ENCODE measurements at regions not wholly inside any gene's neighbourhood (a gene's known extent, or its start where the extent isn't known, plus 50 kb on each side); places are given as distances from the start of the nearest gene placed in this dataset.

- H3K9me3 Mint-ChIP-seq: no peaks in the 10 kb centered on the region
- no peaks in the 10 kb centered on the region for H3K36me3 Mint-ChIP-seq (ENCODE audit: low read depth)
- peaks cover 48% of the 10 kb centered on the region for H3K4me1 Mint-ChIP-seq
- H3K27me3 Mint-ChIP-seq (ENCODE audit: low read depth): no peaks in the 10 kb centered on the region
- TF ChIP-seq CTCF (IDR thresholded peaks at IDR 0.05; ENCODE audit: unreplicated experiment in 3 of 3): no peak
- H3K4me3 Mint-ChIP-seq: no peak overlapping the region
- no peak overlapping the region for H3K27ac Mint-ChIP-seq
Observed at GRCh38 chr3:64827019-64827418, 139.2 kb upstream of the ADAMTS9 start.

DNA sequence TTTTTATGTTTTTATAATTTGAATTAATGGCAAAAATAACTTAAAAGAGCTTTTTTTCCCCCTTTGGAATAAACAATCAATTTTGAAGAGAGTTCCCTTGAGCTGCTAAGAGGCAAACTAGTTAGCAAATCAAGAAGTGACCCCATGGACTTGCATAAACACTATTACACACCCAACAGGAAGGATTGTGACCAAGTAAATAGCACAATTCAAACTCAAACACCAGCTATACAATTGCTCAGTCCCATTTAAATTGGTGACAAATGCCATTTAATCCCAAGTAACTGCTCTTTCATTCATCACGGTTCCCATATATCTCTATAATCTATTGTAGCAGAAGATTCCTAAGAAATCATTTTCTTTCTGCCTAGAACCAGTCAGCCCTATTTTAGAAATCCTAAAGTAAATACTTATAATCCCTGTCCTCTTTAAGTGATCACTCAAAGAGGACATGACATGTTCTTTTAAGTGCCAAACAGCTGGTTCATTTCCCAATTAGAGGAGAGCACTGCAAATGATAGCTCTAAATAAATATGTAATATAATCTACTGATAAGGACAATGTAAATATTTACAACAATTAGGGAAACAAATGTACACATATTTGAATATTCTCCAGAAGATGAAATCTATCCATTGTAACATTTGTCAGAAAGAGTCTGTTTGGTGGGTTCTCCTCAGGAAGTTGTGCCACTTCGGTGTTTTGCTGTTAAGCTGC lies 137.8 kb upstream of the ADAMTS9 start:
- Mint-ChIP-seq H3K4me3 (no peak overlapping the region), H3K36me3 (ENCODE audit: low read depth) (no peaks in the 10 kb centered on the region), H3K9me3 (no peaks in the 10 kb centered on the region)

GRCh38 chr3:64824394-64824909 lies 136.7 kb upstream of the ADAMTS9 start:
- no peak overlapping the region for H3K4me3 Mint-ChIP-seq
- no peak for TF ChIP-seq CTCF (IDR thresholded peaks at IDR 0.05; ENCODE audit: unreplicated experiment in 3 of 3)
- H3K36me3 Mint-ChIP-seq (ENCODE audit: low read depth): no peaks in the 10 kb centered on the region
- no peaks in the 10 kb centered on the region for H3K9me3 Mint-ChIP-seq
- peak overlapping the region; percentile 21 to 70 (median 60) for H3K27ac Mint-ChIP-seq
- no peaks in the 10 kb centered on the region for H3K27me3 Mint-ChIP-seq (ENCODE audit: low read depth)
- H3K4me1 Mint-ChIP-seq: peaks cover 36% of the 10 kb centered on the region

More for the DNA sequence above, 137.8 kb upstream of the ADAMTS9 start:
- TF ChIP-seq CTCF (IDR thresholded peaks at IDR 0.05; ENCODE audit: unreplicated experiment in 3 of 3): no peak
- H3K27ac Mint-ChIP-seq: peak overlapping the region in 2 of 3 experiments; percentile 36 to 68
- peaks cover 45% of the 10 kb centered on the region for H3K4me1 Mint-ChIP-seq
- no peaks in the 10 kb centered on the region for H3K27me3 Mint-ChIP-seq (ENCODE audit: low read depth)

- no peaks in the 10 kb centered on the region for H3K9me3 Mint-ChIP-seq
- H3K27me3 Mint-ChIP-seq (ENCODE audit: low read depth): no peaks in the 10 kb centered on the region
- H3K36me3 Mint-ChIP-seq (ENCODE audit: low read depth): no peaks in the 10 kb centered on the region
- H3K27ac Mint-ChIP-seq: peak overlapping the region in 2 of 3 experiments; percentile 12 to 28
- no peak overlapping the region for H3K4me3 Mint-ChIP-seq
- peaks cover 65% of the 10 kb centered on the region for H3K4me1 Mint-ChIP-seq
- TF ChIP-seq CTCF (IDR thresholded peaks at IDR 0.05; ENCODE audit: unreplicated experiment in 3 of 3): no peak
Observed at GRCh38 chr3:64818196-64818595, 130.4 kb upstream of the ADAMTS9 start.

DNA sequence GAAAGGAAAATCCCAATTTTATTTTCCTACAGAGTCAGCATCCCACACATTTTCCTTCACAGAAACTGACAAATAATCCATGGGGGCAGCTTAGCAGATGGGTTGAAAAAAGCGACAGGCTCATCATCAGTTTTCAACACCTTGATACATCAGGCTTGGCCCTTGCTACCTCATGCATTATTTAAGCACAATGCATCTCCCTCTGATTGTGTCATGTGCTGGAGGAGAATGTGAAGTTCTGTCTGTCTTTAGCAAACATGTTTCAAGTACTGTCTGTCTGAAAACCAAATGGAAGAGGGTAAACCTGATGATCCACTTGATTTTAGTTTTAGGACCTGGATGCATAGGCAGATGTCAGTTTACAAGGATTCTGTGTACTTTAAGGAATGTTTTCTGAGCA lies 128.6 kb upstream of the ADAMTS9 start:
- no peaks in the 10 kb centered on the region for H3K9me3 Mint-ChIP-seq
- H3K27me3 Mint-ChIP-seq (ENCODE audit: low read depth): no peaks in the 10 kb centered on the region
- no peaks in the 10 kb centered on the region for H3K36me3 Mint-ChIP-seq (ENCODE audit: low read depth)
- no peak overlapping the region for H3K4me3 Mint-ChIP-seq
- peaks cover 55% of the 10 kb centered on the region for H3K4me1 Mint-ChIP-seq
- H3K27ac Mint-ChIP-seq: peak overlapping the region; percentile 22 to 89 (median 61)
- TF ChIP-seq CTCF (IDR thresholded peaks at IDR 0.05; ENCODE audit: unreplicated experiment in 3 of 3): no peak

- no peak for TF ChIP-seq CTCF (IDR thresholded peaks at IDR 0.05; ENCODE audit: unreplicated experiment in 3 of 3)
- peaks cover 52% of the 10 kb centered on the region for H3K4me1 Mint-ChIP-seq
- H3K4me3 Mint-ChIP-seq: no peak overlapping the region
- H3K9me3 Mint-ChIP-seq: no peaks in the 10 kb centered on the region
- H3K36me3 Mint-ChIP-seq (ENCODE audit: low read depth): no peaks in the 10 kb centered on the region
- H3K27ac Mint-ChIP-seq: peak overlapping the region; percentile 61 to 89 (median 75)
- no peaks in the 10 kb centered on the region for H3K27me3 Mint-ChIP-seq (ENCODE audit: low read depth)
Observed at GRCh38 chr3:64815789-64816188, 128.0 kb upstream of the ADAMTS9 start.

Data from nephron (organoid).